ENCODE measurements at regions not wholly inside any gene's neighbourhood (a gene's known extent, or its start where the extent isn't known, plus 50 kb on each side); places are given as distances from the start of the nearest gene placed in this dataset.
"Not testable (repeated sequence)": the region's sequence is repeated elsewhere in the genome, so short reads cannot be mapped to it uniquely, and the experiment has no call there.

DNA sequence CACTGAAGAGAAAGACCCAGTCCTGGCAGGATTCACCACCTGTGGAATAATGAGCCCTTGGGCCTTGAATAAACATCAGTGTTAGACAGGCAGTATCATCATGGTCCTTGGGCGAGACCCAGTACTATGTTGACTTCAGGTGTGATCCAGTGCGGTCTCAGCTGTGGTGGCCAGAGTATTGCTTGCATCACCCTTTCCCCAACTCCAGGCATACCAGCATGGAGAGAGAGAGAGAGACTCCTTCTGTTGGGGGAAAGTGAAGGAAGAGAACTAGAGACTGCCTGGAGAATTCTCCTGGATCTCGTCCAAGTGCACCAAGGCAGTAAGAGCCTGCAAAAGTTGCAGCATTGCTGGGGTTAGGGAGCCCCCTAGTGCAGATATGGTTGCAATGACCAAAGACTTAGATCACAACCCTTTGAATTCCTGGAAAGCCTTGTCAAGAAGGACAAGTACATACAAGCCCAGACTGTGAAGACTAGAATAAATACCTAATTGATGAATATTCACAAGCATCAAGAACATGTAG is 61.1 kb upstream of the VAMP7 start:
- no peak for DNase-seq (ENCODE audit: low read depth)

DNA sequence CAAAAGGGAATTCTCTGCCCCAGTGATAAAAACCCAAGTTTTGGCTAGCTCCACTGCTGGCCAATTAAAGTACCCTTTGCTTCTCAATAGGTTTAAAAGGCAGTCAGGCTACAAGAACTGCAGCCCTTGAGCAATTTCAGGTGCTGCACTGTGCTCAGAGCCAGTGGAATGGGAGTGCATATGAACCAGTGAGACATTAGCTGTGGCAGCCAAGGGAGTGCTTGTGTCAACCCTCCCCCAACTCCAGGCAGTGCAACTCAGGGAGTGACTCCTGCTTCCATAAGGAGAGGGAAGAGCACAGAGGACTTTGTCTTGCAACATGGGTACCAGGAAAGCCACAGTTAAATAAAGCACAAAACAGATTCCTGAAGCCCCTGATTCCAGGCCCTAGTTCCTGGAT is 61.6 kb upstream of the VAMP7 start:
- DNase-seq (ENCODE audit: low read depth) = no peak

DNA sequence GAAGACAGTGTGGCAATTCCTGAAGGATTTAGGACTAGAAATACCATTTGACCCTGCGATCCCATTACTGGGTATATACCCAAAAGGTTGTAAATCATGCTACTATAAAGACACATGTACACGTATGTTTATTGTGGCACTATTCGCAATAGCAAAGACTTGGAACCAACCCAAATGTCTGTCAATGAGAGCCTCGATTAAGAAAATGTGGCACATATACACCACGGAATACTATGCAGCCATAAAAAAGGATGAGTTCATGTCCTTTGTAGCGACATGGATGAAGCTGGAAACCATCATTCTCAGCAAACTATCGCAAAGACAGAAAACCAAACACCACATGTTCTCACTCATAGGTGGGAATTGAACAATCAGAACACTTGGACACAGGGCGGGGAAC is 66.8 kb upstream of the VAMP7 start:
- DNase-seq (ENCODE audit: low read depth) = not testable (repeated sequence)

DNA sequence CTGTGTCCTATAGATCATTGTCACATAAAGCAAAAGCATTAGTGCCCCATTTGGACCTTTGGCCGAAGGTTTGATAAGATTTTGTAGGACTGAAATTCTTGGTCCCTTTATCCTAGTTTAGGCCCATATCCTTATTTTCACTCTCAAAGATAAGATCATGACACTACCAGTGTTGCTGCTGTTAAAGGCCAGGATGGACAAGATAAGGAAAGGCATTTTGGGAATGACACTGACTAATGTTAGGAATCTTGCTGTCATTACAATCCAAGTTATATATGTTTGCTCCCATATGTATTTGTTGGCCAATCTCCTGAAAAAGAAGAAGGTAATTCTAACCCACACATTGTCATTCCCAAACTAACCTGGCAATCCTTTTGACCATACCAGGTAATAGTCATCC is 101.3 kb upstream of the VAMP7 start:
- DNase-seq (ENCODE audit: low read depth) = no peak

DNA sequence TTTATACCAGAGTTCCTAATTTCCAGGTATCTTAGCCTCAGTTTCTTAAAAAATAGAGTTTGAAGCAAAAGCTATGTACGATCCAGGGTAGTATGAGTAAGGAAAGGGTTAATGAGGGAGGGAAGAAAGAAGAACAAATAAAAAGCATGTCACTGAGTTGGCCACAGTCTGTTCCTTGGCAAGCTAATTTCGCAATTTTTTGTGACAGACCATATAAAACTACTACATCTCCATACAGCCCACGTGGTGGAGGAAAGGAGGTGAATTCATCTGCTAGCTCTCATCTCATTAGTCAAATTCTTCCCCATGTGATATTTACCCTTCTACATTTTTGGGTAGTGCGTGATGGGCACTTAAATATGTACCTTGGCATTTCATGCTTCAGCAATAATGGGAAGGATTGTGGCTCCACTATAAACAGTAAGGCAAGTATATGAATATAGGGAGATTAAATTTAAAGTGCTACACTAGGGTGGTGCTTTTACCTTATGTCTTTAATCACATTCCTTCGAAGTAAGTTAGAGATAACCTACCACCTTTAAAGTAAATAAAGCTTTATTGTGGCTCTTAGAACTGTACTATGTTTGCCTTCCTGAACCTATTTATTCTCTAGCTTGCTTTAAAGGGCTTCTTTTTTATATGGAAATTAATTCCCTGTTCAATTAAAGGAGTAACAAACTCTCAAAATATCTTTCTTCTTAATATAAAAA is 102.1 kb upstream of the VAMP7 start:
- no peak for DNase-seq (ENCODE audit: low read depth)

DNA sequence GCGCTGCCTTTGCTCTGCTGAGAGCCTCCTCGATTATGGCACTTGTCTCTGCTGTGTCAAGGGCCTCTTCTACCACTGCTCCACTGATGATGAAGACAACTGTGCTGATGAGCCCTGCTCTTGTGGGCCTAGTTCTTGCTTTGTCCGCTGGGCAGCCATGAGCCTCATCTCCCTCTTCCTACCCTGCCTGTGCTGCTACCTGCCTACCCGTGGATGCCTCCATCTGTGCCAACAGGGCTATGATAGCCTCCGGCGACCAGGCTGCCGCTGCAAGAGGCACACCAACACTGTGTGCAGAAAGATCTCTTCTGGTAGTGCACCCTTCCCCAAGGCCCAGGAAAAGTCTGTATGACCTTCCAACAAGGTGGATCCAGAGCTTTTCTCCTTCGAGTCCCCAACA is 106.8 kb upstream of the VAMP7 start:
- no peak for DNase-seq (ENCODE audit: low read depth)

DNA sequence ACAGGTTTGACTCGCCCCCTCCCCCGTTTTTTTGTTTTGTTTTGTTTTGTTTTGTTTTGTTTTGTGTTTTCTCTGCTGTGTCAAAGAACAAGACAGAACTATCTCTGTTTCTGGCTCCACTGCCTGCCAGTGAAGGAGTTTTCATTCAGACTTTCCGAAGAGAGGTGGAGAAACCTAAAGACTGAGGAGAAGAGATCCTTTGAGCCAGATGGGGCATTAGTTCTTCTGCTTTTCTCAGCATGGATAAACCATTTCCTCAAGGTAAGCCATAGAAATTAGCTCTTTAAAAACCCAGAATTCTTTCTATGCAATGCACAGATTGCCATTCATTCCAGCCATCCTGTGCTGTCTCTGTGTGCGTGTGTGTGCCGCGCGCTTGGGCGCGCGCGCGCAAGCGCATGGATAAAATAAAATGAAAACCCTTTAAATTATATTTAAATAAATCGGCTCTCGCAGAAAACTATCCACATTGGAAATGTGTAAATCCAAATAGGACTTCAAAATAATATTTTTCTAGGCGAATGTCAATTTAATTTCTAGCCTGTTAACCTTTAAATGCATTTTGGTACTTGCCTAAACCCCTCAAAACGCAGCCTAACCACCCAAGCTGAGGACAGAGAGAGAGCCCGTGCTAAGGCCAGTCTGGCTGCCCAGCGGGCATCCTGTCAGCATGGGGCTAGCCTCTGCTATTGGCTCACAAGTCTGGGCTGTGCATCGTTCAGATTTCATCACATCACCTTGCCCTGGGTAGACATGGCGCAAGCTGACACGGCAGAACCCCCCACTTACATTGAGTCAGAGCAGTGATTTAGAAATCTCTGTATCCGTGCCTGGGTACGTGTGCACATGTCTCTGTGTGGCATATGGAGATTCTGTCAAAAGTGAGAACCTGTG is 113.0 kb upstream of the VAMP7 start:
- DNase-seq (ENCODE audit: low read depth) = peak; percentile 60

DNA sequence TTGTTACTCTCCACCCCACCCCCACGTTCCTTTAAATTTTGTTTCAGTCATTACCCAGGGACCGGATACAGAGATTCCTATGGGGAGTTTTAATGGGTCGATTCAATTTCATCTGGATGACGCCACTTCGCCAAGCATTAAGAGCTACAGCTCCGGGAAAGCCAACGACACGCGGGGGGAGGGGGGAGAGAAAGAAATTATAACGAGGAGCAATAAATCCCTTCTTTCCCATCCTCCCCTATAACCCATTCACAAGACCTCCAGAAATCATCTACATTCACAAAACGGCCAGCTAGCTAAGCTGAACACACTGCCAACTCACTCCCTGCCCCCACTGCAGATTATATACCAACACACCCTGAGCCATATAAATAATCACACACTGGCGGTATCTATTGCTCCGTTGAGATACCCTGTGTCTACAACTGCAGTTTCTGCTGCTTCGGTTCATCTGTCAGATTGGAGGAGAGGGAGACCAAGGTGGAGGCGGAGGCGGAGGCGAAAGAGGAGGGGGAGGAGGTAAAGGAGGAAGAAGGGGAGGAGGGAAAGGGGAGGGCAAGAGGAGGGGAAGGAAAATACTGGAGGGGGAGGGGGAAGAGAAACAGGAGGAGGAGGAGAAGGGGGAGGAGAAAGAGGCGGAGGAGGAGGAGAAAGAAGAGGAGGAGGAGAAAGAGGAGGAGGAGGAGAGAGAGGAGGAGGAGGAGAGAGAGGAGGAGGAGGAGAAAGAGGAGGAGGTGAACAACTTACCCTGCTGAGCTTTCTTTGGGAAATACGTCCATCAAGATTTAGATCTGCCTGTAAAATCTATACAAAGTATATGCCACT is 113.9 kb upstream of the VAMP7 start:
- DNase-seq (ENCODE audit: low read depth) = peak; percentile 74

DNA sequence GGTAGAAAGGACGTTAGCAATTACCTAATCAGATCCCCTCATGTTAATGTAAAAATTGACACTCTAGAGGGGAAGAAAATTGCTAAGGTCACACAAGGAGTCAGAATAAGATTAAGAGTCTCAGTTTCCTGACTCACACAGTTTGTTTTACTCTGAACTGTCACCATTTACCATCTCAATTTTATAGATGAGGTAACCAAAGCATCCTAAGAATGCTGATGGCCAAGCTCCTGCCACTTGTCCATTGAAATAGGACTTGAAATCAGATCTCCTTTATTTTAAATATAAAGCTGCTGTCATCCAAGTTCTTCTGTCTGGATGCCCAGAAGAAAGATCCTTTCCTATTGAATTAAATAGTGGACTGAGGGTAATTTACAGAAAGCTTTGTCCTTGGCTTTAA is 114.8 kb upstream of the VAMP7 start:
- DNase-seq (ENCODE audit: low read depth) = no peak

DNA sequence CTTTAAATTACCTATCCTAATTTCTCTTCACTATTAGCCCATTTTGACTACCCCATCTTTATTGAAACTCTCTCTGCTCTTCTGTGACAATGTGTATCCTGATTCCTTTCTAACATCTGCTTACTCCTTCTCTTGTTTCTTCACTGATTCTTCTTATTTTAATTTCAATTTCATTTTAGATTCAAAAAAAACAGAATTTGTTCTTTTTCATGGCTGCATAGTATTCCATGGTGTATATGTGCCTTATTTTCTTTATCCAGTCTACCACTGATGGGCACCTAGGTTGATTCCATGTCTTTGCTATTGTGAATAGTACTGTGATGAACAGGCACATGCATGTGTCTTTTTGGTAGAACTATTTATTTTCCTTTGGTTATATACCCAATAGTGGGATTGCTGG is 120.0 kb upstream of the VAMP7 start:
- no peak for DNase-seq (ENCODE audit: low read depth)

DNA sequence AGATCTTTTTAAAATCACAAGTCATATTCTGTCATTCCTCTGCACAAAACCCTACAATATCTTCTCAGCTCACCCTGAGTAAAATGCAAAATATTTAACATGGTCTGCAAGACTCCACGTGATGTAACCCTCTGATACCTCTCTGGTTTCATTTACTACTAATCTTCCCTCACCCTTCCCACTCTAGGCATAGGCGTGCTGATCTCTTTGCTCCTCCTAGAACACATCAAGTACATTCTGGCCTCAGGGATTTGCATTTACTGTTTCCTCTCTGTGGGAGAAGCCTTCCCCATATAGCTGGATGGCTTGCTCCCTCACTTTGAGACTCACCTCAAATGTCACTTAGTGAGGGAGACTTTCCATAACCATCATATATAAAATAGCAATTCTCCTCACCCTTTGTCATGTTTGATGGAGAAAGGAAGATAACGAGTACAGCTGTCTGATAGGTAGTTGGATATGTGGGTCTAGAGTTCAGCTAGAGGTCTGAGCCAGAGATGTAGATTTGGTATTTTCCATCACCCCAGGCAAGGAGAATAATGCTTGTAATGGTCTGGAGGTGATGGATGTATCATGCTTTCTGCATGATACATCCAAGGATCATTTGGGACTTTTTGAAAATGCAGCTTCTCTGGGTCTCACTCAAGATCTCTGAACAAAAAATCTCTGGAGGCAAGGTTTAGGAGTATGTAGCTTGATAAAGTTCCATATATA is 123.9 kb upstream of the VAMP7 start:
- DNase-seq (ENCODE audit: low read depth) = no peak

DNA sequence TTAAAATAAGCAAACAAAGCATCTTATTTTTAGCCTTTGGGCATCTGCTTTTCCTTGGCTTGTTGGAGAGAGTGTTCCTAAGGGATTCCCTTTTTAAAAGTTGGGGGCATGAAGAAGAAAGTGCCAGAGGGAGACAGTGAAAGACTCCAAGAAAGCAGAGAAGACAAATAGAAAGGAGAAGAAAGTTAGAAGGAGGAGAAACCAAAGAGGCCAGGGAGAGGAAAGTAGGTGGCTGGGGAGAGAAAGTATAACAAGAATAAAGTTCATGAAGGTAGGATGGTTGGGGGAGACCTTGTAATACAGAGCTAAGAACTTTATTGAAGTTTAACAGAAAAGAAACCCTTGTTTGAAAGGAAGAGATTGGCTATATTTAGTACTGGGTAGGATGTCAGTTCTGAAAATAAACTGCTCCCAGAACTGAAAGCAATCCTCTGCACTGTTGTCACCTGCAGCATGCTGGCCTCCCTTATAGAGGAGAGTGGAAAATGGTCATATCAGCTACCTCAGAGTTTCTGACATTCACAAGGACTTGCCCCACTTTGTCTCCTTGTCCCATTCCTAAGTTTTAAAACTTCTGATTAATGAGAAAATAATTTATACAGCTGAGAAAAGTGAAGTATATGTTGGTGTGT is 125.3 kb upstream of the VAMP7 start:
- no peak for DNase-seq (ENCODE audit: low read depth)

DNA sequence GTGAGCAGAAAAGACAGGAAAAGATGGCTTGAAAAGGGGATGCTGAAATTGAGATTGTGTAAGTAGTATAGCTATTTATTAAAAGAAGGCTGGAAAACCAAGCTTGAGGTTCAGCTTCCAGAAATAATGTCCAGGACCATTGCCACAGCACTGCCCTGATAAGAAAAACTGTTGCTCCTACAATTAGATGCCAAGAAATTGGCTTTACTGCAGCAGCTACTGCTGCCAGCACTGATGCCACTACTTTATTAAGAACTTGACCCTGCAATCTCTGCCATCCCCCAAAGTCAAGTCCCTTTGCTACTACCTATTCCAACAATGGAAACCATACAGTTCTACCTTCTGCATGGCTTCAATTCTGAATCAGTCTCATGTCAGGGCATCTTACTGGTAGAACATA is 130.0 kb upstream of the VAMP7 start:
- DNase-seq (ENCODE audit: low read depth) = no peak

DNA sequence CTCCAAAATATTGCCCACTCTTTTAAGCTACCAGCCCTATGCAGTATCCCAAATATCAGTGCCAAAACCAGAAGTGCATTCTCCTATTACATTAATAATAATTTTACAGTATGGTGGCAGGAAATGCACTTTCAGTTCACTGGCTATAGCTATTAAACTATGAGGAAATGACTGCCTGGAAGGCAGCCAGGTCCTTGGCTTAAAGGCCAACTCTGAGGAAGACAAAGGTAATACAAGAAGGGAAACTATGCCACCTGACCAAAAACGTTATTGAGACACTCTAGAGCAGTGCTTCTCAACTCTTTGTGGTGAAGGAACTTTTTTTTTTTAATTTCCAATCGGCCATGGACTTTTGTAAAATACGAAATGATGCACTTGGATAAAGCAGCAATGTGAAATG is 133.6 kb upstream of the VAMP7 start:
- DNase-seq (ENCODE audit: low read depth) = no peak

DNA sequence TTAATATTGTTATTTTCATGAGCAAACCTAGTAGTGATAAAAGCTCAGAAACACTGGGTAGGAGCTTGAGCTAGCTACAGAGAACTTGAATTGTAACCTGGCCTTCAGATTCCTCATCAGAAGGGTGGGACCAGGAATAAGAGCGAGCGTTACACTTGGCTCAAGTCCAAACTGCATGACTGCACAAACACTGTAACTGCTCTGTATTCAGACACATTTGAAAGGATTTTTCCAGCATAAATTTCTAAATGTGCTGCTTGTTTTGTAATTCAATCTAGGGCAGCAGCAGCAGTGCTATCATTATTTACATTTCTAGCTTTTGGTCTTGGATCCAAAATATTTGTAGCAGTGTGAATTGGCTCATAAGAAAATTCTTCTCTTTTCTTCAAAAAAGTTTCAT is 133.0 kb upstream of the TMLHE start:
- DNase-seq (ENCODE audit: low read depth) = no peak

DNA sequence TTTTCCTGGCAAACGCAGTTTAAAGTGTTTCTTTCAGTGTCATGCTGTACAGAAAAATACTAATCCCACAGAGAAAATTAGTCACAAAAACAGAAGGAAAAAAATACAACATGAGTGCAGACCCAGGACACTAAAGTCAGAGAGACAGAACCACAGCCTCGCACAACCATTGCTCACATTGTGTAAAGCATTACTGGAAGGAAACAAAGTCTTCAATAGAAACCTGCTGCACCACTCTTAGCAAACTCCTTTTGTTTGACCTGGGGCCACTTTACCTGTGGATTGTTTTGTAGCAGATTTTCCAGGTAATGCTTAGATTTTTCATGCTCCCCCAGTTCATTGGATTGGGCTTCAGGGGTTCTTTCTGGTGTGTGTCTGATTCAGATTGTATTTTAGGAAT is 131.8 kb upstream of the TMLHE start:
- DNase-seq (ENCODE audit: low read depth) = no peak

DNA sequence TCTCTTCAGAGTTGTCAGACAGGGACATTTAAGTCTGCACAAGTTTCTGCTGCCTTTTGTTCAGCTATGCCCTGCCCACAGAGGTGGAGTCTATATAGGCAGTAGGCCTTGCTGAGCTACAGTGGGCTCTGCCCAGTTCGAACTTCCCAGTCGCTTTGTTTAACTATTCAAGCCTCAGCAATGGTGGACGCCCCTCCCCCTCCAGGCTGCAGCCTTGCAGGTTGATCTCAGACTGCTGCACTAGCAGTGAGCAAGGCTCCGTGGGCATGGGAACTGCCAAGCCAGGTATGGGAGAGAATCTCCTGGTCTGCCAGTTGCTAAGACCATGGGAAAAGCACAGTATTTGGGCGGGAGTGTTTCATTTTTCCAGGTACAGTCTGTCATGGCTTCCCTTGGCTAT is 115.6 kb upstream of the TMLHE start:
- not testable (repeated sequence) for DNase-seq (ENCODE audit: low read depth)

DNA sequence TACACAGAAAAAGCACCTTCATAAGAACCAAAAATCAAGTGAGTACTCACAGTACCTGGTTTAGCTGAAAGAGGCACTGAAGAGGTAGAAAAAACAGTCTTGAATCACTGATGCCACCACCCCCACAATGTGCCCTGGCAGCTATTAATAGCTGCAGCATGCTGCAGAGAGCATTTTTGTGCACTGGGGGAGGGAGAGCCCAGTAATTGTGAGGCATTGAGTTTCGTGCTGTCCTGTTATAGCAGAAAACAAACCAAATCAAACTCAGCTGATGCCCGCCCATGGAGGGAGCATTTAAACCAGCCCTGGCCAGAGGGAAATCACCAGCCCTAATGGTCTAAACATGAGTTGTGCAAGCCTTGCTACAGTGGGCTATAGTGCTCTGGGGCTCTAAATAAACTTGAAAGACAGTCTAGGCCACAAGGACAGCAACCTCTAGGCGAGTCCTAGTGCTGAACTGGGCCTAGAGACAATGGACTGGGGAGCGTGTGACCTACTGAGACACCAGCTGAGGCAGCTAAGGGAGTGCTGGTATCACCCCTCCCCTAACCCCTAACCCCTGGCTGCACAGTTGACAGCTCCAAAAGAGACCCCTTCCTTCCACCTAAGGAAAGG is 106.3 kb upstream of the TMLHE start:
- DNase-seq (ENCODE audit: low read depth) = no peak

DNA sequence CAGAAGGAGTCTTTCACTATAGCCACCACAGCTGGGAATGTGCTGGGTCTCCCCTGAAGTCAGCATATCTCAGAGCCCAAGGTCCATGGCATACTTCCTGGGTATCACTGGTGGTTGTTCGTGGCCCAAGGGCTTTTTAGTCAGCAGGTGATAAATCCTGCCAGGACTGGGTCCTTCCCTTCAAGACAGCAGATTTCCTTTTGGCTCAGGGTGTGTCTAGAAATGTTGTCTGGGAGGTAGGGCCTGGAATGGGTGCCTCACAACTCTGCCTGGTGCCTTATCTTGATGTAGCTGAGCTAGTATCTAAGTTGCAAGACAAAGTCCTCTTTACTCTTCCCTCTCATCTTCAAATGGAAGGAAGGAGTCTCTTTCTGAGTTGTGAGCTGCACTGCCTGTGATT is 102.4 kb upstream of the TMLHE start:
- no peak for DNase-seq (ENCODE audit: low read depth)

DNA sequence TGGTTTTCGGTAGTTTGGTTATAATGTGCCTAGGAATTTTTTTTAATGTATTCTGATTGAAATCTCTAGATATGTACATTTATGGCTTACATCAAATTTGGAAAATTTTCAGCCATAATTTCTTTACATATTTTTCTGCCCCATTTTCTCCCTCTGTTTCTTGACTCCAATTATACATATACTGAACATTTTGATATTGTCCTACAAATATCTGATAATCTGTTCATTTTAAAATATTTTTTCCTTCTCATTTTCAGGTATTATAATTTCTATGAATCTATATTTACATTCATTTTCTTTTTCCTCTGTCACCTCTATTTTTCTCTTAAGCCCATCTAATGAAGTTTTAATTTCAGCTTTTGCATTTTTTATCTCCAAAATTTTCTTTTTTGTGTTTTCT is 82.7 kb upstream of the TMLHE start:
- no peak for DNase-seq (ENCODE audit: low read depth)

DNA sequence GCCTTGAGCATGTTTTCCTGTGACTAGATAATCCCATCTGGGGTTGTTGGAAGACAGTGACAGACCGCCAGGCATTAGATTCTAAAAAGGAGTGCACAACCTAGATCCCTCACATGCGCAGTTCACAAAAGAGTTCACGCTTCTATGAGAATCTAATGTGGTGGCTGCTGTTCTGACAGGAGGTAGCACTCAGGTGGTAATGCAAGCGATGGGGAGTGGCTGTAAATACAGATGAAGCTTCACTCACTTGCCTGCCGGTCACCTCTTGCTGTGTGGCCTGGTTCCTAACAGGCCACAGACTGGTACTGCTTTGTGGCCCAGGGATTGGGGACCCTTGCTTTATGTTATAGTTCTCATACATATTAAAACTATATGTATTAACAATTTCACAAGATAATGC is 81.9 kb upstream of the TMLHE start:
- DNase-seq (ENCODE audit: low read depth) = no peak

Data from fibroblast of gingiva (primary cell).